ENCODE measurements at regions not wholly inside any gene's neighbourhood (a gene's known extent, or its start where the extent isn't known, plus 50 kb on each side); places are given as distances from the start of the nearest gene placed in this dataset.

DNA sequence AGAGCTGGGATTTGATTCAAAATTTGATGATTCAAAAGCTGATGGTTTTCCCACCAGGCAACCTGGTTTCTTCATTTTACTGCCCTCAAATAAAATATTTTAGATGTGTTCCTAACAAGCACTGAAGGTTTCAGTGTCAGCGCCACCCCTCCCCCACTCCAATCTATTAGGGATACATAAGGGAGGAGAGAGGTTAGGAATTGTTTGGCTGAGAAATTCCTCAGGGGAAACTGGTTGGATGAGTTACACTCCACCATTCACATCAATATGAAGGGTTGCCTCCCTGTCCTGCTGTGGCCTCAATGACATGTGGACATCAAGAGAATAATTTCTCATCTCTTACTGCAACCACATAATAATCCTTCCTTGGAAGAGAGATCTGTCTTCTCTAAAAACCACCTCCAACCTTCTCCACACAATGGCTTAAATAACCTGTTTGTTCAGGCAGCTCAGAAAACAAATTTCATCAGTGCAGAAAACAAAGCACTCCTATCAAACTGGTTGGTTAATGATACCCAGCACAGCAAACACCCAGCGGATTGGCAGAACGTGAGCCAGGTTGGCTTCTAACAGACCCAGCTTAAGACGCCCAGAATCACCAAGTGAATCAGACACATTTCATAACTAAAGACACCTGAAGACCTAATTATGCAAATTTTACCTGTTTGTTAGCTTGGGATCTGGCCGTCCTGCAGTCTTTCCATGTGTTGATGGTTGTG, 136.0 kb upstream of the SGK1 start:
- TF ChIP-seq CTCF (IDR thresholded peaks at IDR 0.05) (no peak), NPAS2 (CRISPR knock-in tag; IDR thresholded peaks at IDR 0.05; ENCODE audit: borderline replicate concordance) (no peak), RCOR1 (IDR thresholded peaks at IDR 0.05; ENCODE audit: low read depth, low read length) (no peak), MAFK (IDR thresholded peaks at IDR 0.05; ENCODE audit: partially characterized antibody) (no peak), CHD4 (IDR thresholded peaks at IDR 0.05; ENCODE audit: borderline replicate concordance) (no peak), CEBPB (IDR thresholded peaks at IDR 0.05) (no peak), POLR2A (IDR thresholded peaks at IDR 0.05; ENCODE audit: low read length) (no peak), HDAC2 (IDR thresholded peaks at IDR 0.05) (no peak)
